Small intestine (tissue), 7 donors: ENCODE measurements at regions not wholly inside any gene's neighbourhood (a gene's known extent, or its start where the extent isn't known, plus 50 kb on each side); places are given as distances from the start of the nearest gene placed in this dataset.

Source experiments
- DNase-seq, 2 donors: peaks; one replicate each; pipeline versions ENCODE4 v3.0.0 to v3.0.0-alpha.2; 2013
- FAIRE-seq: peaks from 2 replicates; lab custom pipeline; 2012; peaks lifted over from hg19 to GRCh38; lab: Jason Lieb, UNC
- H3K27ac ChIP-seq, 3 donors: one replicate each; pipeline ENCODE4 v1.5.1; 2013; ENCODE audit warnings: low read length in 2 of 3, mild to moderate bottlenecking in 2 of 3, control low read depth in 1 of 3, inconsistent platforms in 1 of 3, low read depth in 1 of 3, moderate library complexity in 1 of 3
- H3K27me3 ChIP-seq, 3 donors: one replicate each; pipeline ENCODE4 v1.6.1; 2013; ENCODE audit warnings: low read length in 3 of 3, inconsistent platforms in 1 of 3; ENCODE audit not compliant: control insufficient read depth in 3 of 3, insufficient read depth in 3 of 3
- H3K36me3 ChIP-seq, 3 donors: one replicate each; pipeline ENCODE4 v1.6.1; 2013; ENCODE audit warnings: low read length in 3 of 3, inconsistent platforms in 1 of 3, low read depth in 1 of 3, mild to moderate bottlenecking in 1 of 3, moderate library complexity in 1 of 3; ENCODE audit not compliant: control insufficient read depth in 3 of 3, insufficient read depth in 2 of 3
- H3K4me1 ChIP-seq, 3 donors: one replicate each; pipeline ENCODE4 v1.6.1; 2013; ENCODE audit warnings: low read length in 2 of 3, inconsistent platforms in 1 of 3, low read depth in 1 of 3, mild to moderate bottlenecking in 1 of 3, moderate library complexity in 1 of 3; ENCODE audit not compliant: control insufficient read depth in 3 of 3, insufficient read depth in 2 of 3
- H3K4me3 ChIP-seq, 3 donors: one replicate each; pipeline ENCODE4 v1.5.1; 2013; ENCODE audit warnings: low read length in 3 of 3, control low read depth in 1 of 3, inconsistent platforms in 1 of 3, low read depth in 1 of 3, mild to moderate bottlenecking in 1 of 3, moderate library complexity in 1 of 3
- H3K9me3 ChIP-seq, 2 donors: one replicate each; pipeline ENCODE4 v1.6.1; 2013; ENCODE audit warnings: low read depth in 1 of 2, low read length in 1 of 2; ENCODE audit not compliant: control insufficient read depth in 2 of 2, insufficient read depth in 1 of 2
- WGBS, 3 donors: extraction: QIAGEN DNeasy Blood & Tissue Kit; methylation state at CpG; one replicate each; pipeline ENCODE4 v1.1.7; 2013; 5-methylcytosine and 5-hydroxymethylcytosine counted together
- donor health status: healthy with polysubstance abuse.
- donor health status: control.
- donor health status: control.
- donor health status: Bipolar disorder and iron deficiency.
- donor health status: healthy.

- WGBS, 3 donors = 68 to 84% (median 75%) methylated on average over 1 of the region's 1 CpG
- Histone ChIP-seq H3K4me3 (no peak overlapping the region), H3K4me1 (no peaks in the 10 kb centered on the region), H3K9me3 (no peaks in the 10 kb centered on the region), H3K27ac (no peak overlapping the region), H3K27me3 (no peaks in the 10 kb centered on the region), H3K36me3 (no peaks in the 10 kb centered on the region)
- FAIRE-seq (no peak), DNase-seq (no peak)
Observed at GRCh38 chr3:117558681-117559080, 849.1 kb downstream of the TUSC7 start.

GRCh38 chr3:117562000-117562399, 852.4 kb downstream of the TUSC7 start:
- H3K36me3 ChIP-seq = no peaks in the 10 kb centered on the region
- FAIRE-seq (no peak), DNase-seq (no peak)
- no peak overlapping the region for H3K27ac ChIP-seq
- no peak overlapping the region for H3K4me3 ChIP-seq
- no peaks in the 10 kb centered on the region for H3K4me1 ChIP-seq
- H3K27me3 ChIP-seq = no peaks in the 10 kb centered on the region
- H3K9me3 ChIP-seq = no peaks in the 10 kb centered on the region
- 40 to 70% (median 45%) methylated on average over 2 of the region's 2 CpGs for WGBS, 3 donors

GRCh38 chr3:117563063-117563462, 853.5 kb downstream of the TUSC7 start:
- FAIRE-seq (no peak), DNase-seq (no peak)
- 48 to 56% (median 53%) methylated on average over 4 of the region's 4 CpGs for WGBS, 3 donors
- Histone ChIP-seq H3K27ac (no peak overlapping the region), H3K4me1 (no peaks in the 10 kb centered on the region), H3K36me3 (no peaks in the 10 kb centered on the region), H3K27me3 (no peaks in the 10 kb centered on the region), H3K9me3 (no peaks in the 10 kb centered on the region), H3K4me3 (no peak overlapping the region)

- no peaks in the 10 kb centered on the region for H3K27me3 ChIP-seq
- H3K9me3 ChIP-seq = no peaks in the 10 kb centered on the region
- DNase-seq (no peak), FAIRE-seq (no peak)
- H3K4me1 ChIP-seq = no peaks in the 10 kb centered on the region
- no peak overlapping the region for H3K27ac ChIP-seq
- no peak overlapping the region for H3K4me3 ChIP-seq
- H3K36me3 ChIP-seq = no peaks in the 10 kb centered on the region
Observed at GRCh38 chr3:117565777-117566176, 856.2 kb downstream of the TUSC7 start.

- Histone ChIP-seq H3K36me3 (no peaks in the 10 kb centered on the region), H3K4me1 (no peaks in the 10 kb centered on the region), H3K27me3 (no peaks in the 10 kb centered on the region), H3K4me3 (no peak overlapping the region), H3K27ac (no peak overlapping the region), H3K9me3 (no peaks in the 10 kb centered on the region)
- no peak for FAIRE-seq
- DNase-seq = no peak
- WGBS, 3 donors = 66 to 76% (median 75%) methylated on average over 2 of the region's 2 CpGs
Observed at GRCh38 chr3:117566926-117567325, 857.3 kb downstream of the TUSC7 start.

- Histone ChIP-seq H3K4me1 (no peaks in the 10 kb centered on the region), H3K36me3 (no peaks in the 10 kb centered on the region), H3K27me3 (no peaks in the 10 kb centered on the region), H3K4me3 (no peak overlapping the region), H3K9me3 (no peaks in the 10 kb centered on the region), H3K27ac (no peak overlapping the region)
- FAIRE-seq (no peak), DNase-seq (no peak)
- WGBS, 3 donors = 37 to 49% (median 39%) methylated on average over 3 of the region's 3 CpGs
Observed at GRCh38 chr3:117567382-117567781, 857.8 kb downstream of the TUSC7 start.

GRCh38 chr3:117567906-117568305, 858.3 kb downstream of the TUSC7 start:
- Histone ChIP-seq H3K4me1 (no peaks in the 10 kb centered on the region), H3K27me3 (no peaks in the 10 kb centered on the region), H3K9me3 (no peaks in the 10 kb centered on the region), H3K27ac (no peak overlapping the region), H3K36me3 (no peaks in the 10 kb centered on the region), H3K4me3 (no peak overlapping the region)
- no peak for DNase-seq
- FAIRE-seq = no peak

- Histone ChIP-seq H3K27me3 (no peaks in the 10 kb centered on the region), H3K4me1 (no peaks in the 10 kb centered on the region), H3K36me3 (no peaks in the 10 kb centered on the region), H3K9me3 (no peaks in the 10 kb centered on the region), H3K27ac (no peak overlapping the region), H3K4me3 (no peak overlapping the region)
- WGBS, 3 donors = 80 to 90% (median 86%) methylated on average over 1 of the region's 1 CpG
- no peak for DNase-seq
- FAIRE-seq = no peak
Observed at GRCh38 chr3:117572786-117573185, 863.2 kb downstream of the TUSC7 start.

- Histone ChIP-seq H3K4me1 (no peaks in the 10 kb centered on the region), H3K36me3 (no peaks in the 10 kb centered on the region), H3K27me3 (no peaks in the 10 kb centered on the region), H3K4me3 (no peak overlapping the region), H3K27ac (no peak overlapping the region), H3K9me3 (no peaks in the 10 kb centered on the region)
- FAIRE-seq = no peak
- WGBS, 3 donors = 52 to 69% (median 55%) methylated on average over 2 of the region's 2 CpGs
- no peak for DNase-seq
Observed at GRCh38 chr3:117580806-117581205, 871.2 kb downstream of the TUSC7 start.
